ENCODE measurements at regions not wholly inside any gene's neighbourhood (a gene's known extent, or its start where the extent isn't known, plus 50 kb on each side); places are given as distances from the start of the nearest gene placed in this dataset.

- DNase-seq (ENCODE audit: low spot score), result no peak
These were observed 125.1 kb downstream of the BARX1 start for GRCh38 chr9:93830012-93830596.

More at GRCh38 chr9:93830012-93830596, 125.1 kb downstream of the BARX1 start:
- H3K4me3 ChIP-seq (replicated peaks in 1 of 3; ENCODE audit: insufficient read depth in 1 of 3, low read depth in 2 of 3, low read length in 3 of 3), result no peak overlapping the region
- no peaks in the 10 kb centered on the region for H3K79me2 ChIP-seq (ENCODE audit: insufficient read depth, low read length)
- in situ Hi-C loops (cut with HindIII; ENCODE audit: extremely low pct_ligation_motif_present, low pct_unique_long_range_greater_than_20kb) (no loop called here), intact Hi-C loops (cut with micrococcal nuclease; ENCODE audit: unreplicated experiment) (no loop called here)
- no peak overlapping the region for H3K9ac ChIP-seq (ENCODE audit: insufficient read depth, low read depth, low read length)
- H3K27me3 ChIP-seq (ENCODE audit: control insufficient read depth in 1 of 2, insufficient read depth in 2 of 2, low read length in 2 of 2), result peaks cover 0 to 19% of the 10 kb centered on the region in 2 experiments; a peak in 4 of 5 replicates
- CTCF ChIA-PET (ENCODE audit: low intra/inter-chr PET ratio, low total read pairs), result no interaction called here
- H3K9me3 ChIP-seq (ENCODE audit: low read length), result 0 out of 2 replicates have a peak, but pooled peaks cover 6% of the 10 kb centered on the region
- POLR2A ChIA-PET, result no interaction called here
- no TSS peak for BruUV-seq (replicated peaks)
- WGBS (ENCODE audit: low lambda C conversion rate), result 21% methylated on average over 6 of the region's 8 CpGs
- no peaks in the 10 kb centered on the region for H3K36me3 ChIP-seq (replicated peaks in 1 of 2; ENCODE audit: control insufficient read depth in 1 of 2, insufficient read depth in 2 of 2, low read length in 2 of 2)
- no peak overlapping the region for H2AFZ ChIP-seq (ENCODE audit: low read length)
- FAIRE-seq (no peak), ATAC-seq (no peak)
- no peaks in the 10 kb centered on the region for H3K4me1 ChIP-seq (ENCODE audit: insufficient read depth, low read length)
- no peaks in the 10 kb centered on the region for H4K20me1 ChIP-seq (ENCODE audit: insufficient read depth, low read length)
- H3K4me2 ChIP-seq (ENCODE audit: low read depth, low read length), result no peak overlapping the region
- no peak for TF ChIP-seq MTF2 (CRISPR knock-in tag; IDR thresholded peaks at IDR 0.05; ENCODE audit: borderline replicate concordance)
- TF ChIP-seq, protein P1, sequence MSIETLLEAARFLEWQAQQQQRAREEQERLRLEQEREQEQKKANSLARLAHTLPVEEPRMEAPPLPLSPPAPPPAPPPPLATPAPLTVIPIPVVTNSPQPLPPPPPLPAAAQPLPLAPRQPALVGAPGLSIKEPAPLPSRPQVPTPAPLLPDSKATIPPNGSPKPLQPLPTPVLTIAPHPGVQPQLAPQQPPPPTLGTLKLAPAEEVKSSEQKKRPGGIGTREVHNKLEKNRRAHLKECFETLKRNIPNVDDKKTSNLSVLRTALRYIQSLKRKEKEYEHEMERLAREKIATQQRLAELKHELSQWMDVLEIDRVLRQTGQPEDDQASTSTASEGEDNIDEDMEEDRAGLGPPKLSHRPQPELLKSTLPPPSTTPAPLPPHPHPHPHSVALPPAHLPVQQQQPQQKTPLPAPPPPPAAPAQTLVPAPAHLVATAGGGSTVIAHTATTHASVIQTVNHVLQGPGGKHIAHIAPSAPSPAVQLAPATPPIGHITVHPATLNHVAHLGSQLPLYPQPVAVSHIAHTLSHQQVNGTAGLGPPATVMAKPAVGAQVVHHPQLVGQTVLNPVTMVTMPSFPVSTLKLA (IDR thresholded peaks at IDR 0.05), result no peak
- TF ChIP-seq, protein P2, sequence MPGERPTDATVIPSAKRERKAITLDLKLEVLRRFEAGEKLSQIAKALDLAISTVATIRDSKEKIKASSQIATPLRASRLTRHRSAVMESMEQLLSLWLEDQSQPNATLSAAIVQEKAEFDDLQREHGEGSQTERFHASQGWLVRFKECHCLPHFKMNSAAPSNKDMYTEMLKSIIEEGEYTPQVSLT (CRISPR knock-in tag; IDR thresholded peaks at IDR 0.05; ENCODE audit: borderline replicate concordance, low read depth), result no peak
- no peak for TF ChIP-seq SP140L (CRISPR knock-in tag; IDR thresholded peaks at IDR 0.05; ENCODE audit: borderline replicate concordance)
- TF ChIP-seq CBX1 (IDR thresholded peaks at IDR 0.05; ENCODE audit: low read depth), result no peak
- TF ChIP-seq ZNF740 (CRISPR knock-in tag; IDR thresholded peaks at IDR 0.05), result no peak
- no peak for TF ChIP-seq TCF12 (IDR thresholded peaks at IDR 0.05)
- no peak for TF ChIP-seq TCF12 (CRISPR knock-in tag; IDR thresholded peaks at IDR 0.05)
- no peak for TF ChIP-seq ASH2L (IDR thresholded peaks at IDR 0.05; ENCODE audit: insufficient read length, low read depth, low read length)
- no peak overlapping the region for H3K27ac ChIP-seq (ENCODE audit: extremely low read length, insufficient read depth, low read length)

All from HepG2 (cell line).